ENCODE measurements at regions not wholly inside any gene's neighbourhood (a gene's known extent, or its start where the extent isn't known, plus 50 kb on each side); places are given as distances from the start of the nearest gene placed in this dataset.

DNA sequence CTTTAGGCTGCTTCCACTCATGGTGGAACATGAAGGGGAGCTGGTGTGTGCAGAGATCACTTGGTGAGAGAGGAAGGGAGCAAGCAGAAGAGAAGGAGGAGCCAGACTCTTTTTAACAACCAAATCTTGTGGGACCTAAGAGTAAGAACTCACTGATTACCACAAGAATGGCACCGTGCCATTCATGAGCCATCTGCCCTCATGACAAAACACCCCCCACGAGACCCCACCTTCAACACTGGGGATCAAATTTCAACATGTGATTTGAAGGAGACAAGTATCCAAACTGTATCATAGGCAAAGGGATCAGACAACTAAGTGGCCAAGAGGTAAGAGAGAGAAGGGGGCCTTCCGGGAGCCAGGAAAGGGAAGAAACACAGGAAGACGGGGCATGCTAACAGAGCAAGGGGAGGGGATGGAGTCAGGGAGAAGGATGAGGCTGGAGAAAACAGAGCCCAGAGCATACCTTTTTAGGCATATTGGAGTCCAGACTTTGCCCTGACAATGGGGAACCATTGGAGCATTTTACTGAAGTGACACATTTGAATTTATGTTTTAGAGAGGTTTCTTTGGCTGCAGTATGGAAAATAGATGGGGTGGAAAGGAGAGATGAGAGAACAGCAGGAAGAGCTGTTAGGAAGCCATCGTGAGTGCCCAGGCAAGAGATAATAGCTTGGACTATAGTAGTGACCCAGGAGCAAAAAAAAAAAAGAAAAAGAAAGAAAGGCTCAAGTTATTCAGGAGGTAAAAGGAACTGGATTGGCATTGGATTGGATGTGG lies 204.4 kb upstream of the NUDT4 start:
- no peak for DNase-seq (ENCODE audit: low read depth in 4 of 4, low spot score in 2 of 4)

DNA sequence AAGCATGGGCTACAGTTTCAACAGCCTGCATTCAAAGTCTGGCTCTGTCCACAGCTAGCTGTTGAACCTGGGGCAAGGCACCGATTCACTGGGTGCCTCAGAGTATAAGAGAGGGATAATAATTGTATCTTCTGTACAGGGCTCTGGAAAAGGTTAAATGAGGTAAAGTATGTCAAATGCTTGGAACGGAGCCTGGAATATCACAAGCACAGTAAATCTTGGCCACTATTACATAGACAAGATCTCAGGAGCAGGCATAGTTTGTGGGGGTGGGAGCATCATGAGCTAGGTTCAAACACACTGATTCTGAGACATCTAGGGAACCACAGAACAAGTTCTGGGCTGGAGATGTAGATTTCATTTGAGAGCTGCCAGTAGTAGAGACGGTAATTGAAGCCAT lies 203.7 kb upstream of the NUDT4 start:
- no peak for DNase-seq (ENCODE audit: low read depth in 4 of 4, low spot score in 2 of 4)

DNA sequence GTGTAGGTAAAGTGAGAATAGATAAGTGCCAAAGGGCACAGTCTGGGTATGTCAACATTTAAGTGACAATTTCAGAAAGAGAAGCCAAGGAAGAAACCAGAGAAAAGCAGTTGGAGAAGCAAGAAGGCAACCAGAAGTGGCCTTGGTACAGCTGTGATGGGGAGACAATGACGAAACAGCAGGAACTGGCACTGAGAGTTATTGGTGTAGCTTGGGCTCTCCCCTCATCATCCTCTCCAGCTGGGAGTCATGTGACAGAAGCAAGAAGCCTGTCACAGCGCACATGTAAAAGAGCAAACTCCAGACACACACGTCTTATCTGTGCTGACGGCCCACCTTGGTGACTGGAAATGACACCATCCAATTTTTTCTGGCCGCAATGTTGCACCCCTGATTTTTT lies 203.3 kb upstream of the NUDT4 start:
- DNase-seq (ENCODE audit: low read depth in 4 of 4, low spot score in 2 of 4) = no peak

DNA sequence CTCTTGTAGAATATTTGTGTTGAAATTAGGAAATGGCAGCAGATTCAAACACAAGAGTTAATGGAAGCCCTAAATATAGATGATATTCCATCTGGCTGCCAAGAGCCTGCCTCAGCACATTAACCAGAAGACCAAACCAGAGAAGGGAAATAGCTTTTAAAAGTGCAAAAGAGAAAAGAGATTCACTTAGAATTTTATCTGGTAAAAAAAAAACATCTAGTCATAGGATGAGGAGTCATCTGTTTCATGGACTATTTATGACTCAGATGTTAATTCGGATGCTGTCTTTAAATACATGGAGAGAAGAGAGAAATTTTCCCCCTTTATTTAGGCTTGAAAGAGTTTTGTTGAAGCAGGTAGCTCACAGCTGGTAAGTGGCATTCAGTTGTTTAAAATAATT lies 201.6 kb upstream of the NUDT4 start:
- no peak for DNase-seq (ENCODE audit: low read depth in 4 of 4, low spot score in 2 of 4)

DNA sequence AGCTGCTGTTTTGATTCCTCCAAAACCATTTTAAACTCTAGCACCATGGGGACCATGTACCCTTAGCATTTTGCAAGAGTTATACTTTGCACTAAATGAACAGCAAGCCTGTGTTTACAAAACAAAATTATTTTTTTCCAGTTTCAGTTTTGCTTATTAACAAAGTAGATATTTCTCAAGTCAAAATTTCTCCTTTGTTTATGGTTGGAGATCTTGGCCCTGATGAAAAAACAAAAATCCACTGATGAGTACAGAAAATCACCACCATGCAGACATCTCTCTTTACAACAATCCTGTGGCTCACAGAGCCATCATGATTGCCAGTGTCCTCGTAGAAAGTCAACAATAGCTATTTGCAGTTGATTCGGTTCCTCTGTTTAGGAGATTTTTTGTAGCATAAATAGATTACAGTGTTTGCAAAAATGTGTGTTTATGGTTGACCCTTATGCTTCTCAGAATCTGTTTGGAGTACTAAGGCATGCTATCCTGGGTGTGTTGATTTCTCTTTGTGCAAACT lies 201.1 kb upstream of the NUDT4 start:
- DNase-seq (ENCODE audit: low read depth in 4 of 4, low spot score in 2 of 4) = no peak

DNA sequence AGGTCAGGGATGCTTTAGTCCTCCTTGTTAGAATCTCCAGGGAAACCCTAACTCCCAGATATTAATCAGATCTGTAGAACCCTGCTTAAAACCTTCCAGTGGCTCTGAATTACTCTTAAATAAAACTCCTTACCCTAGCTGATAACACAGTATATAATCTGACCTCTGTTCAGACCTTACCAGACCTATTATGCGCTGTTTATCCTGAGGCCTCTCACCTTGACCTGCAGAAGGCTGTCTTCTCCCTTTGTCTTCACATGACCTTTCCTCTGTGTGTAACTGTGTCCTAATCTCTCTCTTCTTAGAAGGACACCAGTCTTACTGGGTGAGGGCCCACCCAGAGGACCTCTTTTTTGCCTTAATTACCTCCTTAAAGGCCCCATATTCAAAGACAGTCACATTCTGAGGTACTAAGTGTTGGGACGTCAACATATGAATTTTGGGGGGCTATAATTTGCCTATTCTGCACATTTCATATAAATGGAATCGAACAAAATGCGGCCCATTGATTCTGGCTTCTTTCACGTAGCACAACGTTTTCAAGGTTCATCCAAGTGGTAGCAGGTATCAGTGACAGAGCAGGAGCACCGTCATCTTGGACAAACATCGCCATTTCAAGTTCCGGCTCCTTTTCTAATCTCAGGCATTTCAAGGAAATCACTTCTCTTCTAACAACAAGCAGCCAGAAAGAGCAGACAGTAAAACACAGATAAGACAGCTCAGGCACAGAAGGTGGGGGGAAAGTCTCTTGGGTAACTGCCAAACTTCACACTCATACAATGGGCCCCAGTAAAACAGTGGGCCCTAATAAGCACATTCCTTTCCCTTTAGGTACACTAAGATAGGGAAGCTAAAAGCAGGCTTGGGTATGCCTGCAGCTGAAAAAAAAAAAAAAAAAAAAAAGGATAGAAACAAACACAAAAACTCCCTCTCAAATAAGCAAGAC lies 200.2 kb upstream of the NUDT4 start:
- no peak for DNase-seq (ENCODE audit: low read depth in 4 of 4, low spot score in 2 of 4)

DNA sequence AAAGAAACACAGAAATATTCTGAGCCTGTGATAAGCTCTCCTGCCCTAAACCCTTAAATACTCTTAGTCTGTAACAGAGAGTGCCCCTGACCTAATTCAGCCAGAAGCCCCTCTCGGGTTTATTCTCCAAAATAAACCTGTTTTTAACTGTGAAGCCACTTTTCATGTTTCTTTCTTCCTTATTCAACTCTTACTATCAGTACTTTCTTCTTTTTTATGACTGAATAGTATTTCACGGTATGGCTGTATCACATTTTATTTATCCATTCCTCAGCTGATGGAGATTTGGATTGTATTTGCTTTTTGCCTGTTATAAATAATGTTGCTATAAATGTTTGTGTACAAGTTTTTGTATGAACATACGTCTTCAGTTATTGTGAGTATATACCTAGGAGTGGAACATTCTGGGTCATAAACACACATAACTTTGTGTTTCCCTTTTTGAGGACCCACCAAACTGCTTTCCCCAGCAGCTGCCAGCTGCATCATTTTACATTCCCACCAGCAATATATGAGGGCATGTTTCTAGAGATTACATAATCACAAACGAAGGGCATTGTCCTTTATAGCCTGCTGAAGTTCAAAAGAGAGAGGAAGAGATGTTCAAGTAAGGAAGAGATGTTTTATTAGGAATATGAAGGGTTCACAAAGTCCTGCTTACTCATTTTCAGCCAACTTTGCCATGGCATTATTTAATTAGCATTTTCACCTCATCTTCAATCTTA lies 199.4 kb upstream of the NUDT4 start:
- DNase-seq (ENCODE audit: low read depth in 4 of 4, low spot score in 2 of 4) = no peak

DNA sequence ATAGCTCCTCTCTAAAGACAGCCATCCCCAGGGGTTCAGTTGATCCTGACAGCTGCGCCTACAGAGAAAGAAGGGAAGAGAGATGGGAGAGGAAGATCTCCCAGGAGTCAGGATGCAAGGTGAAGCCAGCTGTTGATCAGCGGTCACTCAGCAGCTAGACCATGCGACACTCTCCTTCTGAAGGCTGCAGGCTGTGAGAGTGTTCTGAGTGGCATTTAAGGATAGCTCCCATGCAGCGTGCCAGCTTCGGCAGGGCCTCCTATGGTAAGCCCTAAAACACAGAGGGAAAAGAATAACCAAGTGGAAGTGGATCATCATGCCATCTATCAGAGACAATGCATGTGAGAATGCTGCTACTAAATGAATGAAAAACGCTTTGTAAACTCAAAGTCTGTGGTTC lies 197.9 kb upstream of the NUDT4 start:
- DNase-seq (ENCODE audit: low read depth in 4 of 4, low spot score in 2 of 4) = no peak

DNA sequence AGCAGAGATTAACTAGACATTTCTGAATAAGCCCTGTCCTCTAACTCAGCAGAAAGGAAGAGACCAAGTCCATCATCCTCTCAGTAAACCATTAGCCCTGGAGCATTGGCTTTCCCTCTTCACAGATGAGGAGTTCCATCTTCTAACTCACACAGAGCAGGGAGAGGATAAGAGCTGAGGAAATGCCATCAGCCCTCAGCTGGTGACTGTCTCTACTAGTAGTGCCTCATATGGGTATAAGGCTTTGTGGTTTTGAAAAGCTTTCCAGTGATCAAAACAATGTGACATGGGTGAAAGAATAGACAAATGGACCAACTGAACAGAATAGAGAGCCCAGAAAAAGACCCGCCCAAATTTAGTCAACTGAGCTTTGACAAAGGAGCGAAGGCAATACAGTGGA lies 197.2 kb upstream of the NUDT4 start:
- no peak for DNase-seq (ENCODE audit: low read depth in 4 of 4, low spot score in 2 of 4)

DNA sequence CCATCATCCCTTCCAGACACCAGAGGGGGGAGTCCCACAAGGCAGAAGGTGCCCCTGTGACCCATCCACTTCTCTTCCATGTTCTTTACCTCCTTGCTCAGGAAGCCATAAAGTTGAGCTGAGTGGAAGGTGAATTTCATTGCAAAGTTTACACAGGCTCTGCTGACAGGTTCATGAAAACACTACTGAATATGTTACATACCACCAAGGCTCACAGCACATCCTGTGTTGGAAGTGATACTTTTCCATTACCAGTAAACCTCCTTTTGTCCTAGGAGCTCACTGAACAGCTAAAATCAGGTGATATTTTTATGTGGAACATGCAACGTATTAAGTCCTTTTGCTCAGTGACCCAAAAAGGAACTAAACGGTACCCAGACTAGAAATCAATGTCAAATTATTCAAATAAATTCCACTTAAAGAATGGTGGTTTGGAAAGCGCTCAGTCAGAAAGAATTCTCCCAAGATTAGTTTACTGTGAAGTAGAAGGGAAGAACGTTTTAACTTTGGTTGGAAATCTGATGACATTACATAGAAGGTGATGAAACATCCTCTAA lies 196.2 kb upstream of the NUDT4 start:
- DNase-seq (ENCODE audit: low read depth in 4 of 4, low spot score in 2 of 4) = no peak

DNA sequence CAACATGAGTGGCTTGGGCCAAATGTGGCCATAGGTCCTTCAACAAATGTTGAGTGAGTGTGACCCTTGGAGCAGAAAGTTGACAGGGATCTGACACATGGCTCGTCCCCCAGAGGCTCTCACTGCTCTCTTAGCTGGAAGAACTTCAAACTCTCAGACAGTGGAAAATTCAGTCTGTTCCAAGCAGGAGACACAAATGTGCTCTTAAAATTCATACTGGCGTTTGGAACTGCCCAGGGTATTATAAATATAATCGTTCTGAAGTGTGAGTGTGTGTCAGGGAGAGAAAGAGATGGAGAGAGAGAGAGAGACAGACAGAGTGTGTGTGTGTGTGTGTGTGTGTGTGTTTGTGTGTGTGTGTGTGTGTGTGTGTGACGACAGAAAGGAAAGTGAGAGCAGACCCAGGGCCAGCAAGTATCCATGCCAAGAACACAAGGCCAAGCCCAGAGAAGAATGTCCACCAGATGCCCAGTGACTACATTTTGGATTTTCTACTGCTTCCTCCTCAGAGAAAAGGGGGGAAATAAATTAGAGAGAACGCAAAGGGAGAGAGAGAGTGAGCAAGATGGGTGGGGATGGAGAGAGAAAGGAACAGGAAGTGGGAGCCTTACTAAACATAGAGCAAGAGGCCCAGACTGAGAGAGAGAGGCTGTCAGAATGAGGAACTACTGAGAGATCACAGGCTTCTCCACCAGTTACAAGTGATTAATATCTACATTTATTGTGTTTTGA lies 193.6 kb upstream of the NUDT4 start:
- DNase-seq (ENCODE audit: low read depth in 4 of 4, low spot score in 2 of 4) = no peak

DNA sequence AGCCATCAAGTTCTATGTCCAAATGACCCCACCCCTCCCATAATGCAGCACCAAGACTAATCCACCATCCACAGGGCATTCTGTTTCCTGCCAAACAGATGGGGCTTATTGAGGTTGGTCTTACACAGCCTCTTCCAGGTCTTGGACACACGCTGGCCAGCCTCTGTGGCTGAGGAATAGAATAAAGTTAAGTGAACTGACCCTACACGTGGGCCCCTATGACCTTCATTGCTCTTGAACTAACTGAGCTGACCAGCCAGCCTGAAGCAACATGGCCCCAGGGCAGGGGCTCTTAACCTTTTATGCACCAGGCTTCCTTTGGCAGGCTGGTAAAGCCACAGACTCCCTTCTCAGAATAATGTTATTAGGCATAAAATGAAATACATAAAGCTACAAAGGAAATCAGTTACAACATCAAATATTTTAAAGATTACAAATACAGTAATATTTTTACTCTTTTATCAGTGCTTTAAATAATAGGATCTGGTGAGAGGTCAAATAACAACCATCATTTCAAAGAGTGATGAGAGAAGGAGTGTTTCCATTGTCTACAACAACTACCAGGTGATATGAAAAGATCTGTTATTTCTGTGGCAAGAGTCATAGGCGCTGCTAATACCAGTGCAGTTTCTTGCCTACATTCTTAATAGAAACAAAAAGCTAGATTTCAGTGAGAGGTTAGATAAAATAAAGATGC lies 192.9 kb upstream of the NUDT4 start:
- no peak for DNase-seq (ENCODE audit: low read depth in 4 of 4, low spot score in 2 of 4)

DNA sequence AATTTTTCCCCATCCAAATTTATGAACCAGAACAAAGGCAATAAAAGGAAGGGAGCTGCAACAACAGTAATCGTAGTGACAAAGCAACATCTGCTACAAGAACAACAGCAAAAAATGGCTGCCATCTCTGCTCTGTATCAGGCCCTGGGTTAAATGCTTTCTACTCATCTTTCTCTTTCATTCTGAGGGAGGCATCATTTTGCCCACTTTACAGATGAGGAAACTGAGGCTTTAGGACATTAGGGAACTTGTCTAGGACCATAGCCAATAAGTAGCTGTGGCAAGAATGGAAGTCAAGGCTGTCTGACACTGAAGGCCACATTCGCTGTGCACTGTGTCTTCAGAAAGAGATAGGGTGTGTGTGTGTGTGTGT lies 192.4 kb upstream of the NUDT4 start:
- DNase-seq (ENCODE audit: low read depth in 4 of 4, low spot score in 2 of 4) = no peak

DNA sequence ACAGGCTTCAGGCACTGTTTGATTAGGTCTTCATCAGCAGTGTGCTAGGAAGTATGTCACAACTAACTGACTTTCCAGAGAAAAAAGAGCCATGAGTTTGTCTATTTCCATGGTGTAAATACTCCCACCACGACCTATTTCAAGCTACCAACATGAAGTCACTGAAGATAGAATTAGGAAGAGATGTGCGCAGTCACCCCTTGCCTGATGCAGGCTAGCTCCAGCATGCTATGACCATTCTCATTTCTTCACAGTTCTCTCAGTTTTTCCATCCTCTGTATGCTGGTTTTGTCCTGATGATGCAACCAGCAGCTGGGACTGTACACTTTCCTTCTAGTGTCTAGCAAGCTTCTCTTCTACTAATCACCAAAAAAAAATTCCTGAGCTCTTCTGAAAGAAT lies 191.6 kb upstream of the NUDT4 start:
- DNase-seq (ENCODE audit: low read depth in 4 of 4, low spot score in 2 of 4) = no peak

DNA sequence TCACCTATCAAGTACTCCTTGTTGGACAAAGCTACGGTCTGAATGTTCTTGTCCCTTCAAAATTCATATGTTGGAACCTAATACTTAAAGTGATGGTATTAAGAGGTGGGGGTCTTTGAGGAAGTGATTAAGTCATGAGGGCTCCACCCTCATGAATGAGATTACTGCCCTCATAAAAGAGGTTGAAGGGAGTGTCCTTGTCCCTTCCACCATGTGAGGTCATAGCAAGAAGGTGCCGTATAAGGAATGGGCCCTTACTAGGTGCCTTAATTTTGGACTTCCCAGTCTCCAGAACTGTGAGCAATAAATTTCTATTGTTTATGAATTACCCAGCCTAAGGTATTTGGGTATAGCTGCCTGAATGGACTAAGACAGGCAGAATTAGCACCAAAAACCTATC lies 191.1 kb upstream of the NUDT4 start:
- DNase-seq (ENCODE audit: low read depth in 4 of 4, low spot score in 2 of 4) = no peak

DNA sequence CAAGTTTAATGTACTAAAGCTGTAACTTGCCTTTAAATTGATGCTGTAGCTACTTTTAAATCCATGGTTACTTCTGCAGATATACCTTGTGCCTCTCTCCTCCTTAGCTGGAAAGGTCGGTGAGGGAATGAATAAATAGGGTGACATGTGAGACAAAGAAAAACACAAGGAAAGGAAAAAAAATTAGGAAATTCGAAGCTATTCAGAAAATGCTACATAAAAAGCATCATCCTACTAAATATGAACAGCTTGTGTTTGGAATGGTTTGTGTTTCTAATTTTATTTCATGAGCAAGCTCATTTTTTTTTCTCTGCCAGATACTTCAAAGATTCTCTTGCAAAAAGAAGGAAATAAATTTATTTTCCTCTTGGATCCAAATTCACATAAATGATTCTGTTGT lies 186.3 kb upstream of the NUDT4 start:
- no peak for DNase-seq (ENCODE audit: low read depth in 4 of 4, low spot score in 2 of 4)

DNA sequence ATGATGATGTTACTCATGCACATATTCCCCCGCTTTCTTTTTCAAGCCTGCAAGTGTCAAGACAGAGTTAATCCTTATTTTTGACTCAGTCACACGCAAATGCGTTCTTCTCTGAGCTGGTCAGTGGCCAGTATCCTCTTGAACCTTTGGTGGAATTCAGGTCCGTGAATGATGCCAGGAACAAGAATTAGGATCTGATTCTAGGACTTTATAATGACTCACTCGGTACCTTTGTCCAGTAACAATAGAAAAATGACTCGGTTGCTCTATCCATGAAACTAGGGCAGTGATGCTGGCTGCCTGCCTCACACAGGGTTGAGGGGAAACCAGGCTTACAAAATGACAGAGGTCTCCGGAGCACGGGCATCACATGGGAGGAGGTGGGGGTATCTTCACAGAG lies 185.8 kb upstream of the NUDT4 start:
- DNase-seq (ENCODE audit: low read depth in 4 of 4, low spot score in 2 of 4) = no peak

DNA sequence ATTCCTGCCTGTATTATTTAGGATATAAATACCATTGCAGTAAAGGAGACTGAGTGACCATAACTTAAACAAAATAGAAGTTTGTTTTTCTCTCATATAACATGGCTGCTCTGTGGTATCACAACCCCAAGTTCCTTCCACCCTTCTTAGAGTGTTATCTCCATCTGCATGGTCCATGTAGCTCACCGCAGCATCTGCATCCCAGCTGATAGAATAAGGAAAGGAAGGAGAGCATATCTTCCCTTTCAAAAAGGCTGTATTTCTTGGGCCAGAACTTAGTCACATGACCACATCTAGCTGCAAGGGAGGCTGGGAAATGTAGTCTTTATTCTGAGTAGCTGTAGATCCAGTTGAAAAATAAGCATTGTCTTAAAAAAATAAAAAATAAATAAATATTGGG lies 184.8 kb upstream of the NUDT4 start:
- DNase-seq (ENCODE audit: low read depth in 4 of 4, low spot score in 2 of 4) = no peak

DNA sequence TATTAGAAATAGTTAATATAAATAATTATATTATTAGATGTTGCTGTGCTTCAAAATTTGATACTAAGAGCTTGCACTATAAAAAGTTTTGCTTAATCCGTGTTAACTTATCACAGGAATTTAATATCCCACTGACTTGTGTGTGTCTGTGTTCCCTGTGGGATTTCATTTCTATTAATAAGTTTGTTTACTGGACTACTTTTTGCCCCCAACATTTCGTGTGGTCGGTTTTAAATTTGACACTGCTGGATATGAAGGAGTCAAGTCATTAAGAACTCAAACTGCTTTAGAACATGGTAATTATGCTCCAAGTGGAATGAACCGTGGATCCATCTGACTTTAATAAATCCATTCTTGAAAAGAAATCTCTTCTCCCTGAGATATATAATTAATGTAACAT lies 182.2 kb upstream of the NUDT4 start:
- no peak for DNase-seq (ENCODE audit: low read depth in 4 of 4, low spot score in 2 of 4)
